Trophoblast cell (in vitro differentiated cells and primary cell): ENCODE measurements at regions not wholly inside any gene's neighbourhood (a gene's known extent, or its start where the extent isn't known, plus 50 kb on each side); places are given as distances from the start of the nearest gene placed in this dataset.
"Not testable (repeated sequence)": the region's sequence is repeated elsewhere in the genome, so short reads cannot be mapped to it uniquely, and the experiment has no call there.

Source experiments
- DNase-seq, 2 donors: peaks; one replicate each; pipeline ENCODE4 v3.0.0-alpha.2; 2016
- H2AFZ ChIP-seq: 2 replicates; pipeline ENCODE4 v1.6.1; 2013; ENCODE audit warnings: low read length, moderate library complexity, mild to moderate bottlenecking; ENCODE audit not compliant: insufficient read depth, poor library complexity
- H2AK5ac ChIP-seq: 2 replicates; pipeline ENCODE4 v1.6.1; 2013; ENCODE audit warnings: mild to moderate bottlenecking, low read length
- H2BK120ac ChIP-seq: 2 replicates; pipeline ENCODE4 v1.6.1; 2013; ENCODE audit warnings: low read length, mild to moderate bottlenecking, moderate library complexity; ENCODE audit not compliant: insufficient read depth, poor library complexity
- H2BK12ac ChIP-seq: 2 replicates; pipeline ENCODE4 v1.6.1; 2013; ENCODE audit warnings: mild to moderate bottlenecking, low read length, moderate library complexity
- H2BK5ac ChIP-seq: 2 replicates; pipeline ENCODE4 v1.6.1; 2013; ENCODE audit warnings: low read length, low read depth, moderate library complexity, mild to moderate bottlenecking; ENCODE audit not compliant: poor library complexity
- H3K14ac ChIP-seq: 2 replicates; pipeline ENCODE4 v1.6.1; 2013; ENCODE audit warnings: mild to moderate bottlenecking, low read length
- H3K18ac ChIP-seq: 2 replicates; pipeline ENCODE4 v1.6.1; 2013; ENCODE audit warnings: mild to moderate bottlenecking, low read length
- H3K23ac ChIP-seq: 2 replicates; pipeline ENCODE4 v1.6.1; 2013; ENCODE audit warnings: low read length
- H3K27ac ChIP-seq: 2 replicates; pipeline ENCODE4 v1.5.1; 2013; ENCODE audit warnings: low read depth, mild to moderate bottlenecking, inconsistent platforms, low read length, moderate library complexity
- H3K27me3 ChIP-seq: 2 replicates; pipeline ENCODE4 v1.6.1; 2013; ENCODE audit warnings: inconsistent platforms, mild to moderate bottlenecking, low read length, moderate library complexity; ENCODE audit not compliant: insufficient read depth
- H3K36me3 ChIP-seq, 2 experiments: 1 replicate in 1 of 2; 2 replicates in 1 of 2; pipeline ENCODE4 v1.6.1; 2013; ENCODE audit warnings: low read length in 2 of 2, mild to moderate bottlenecking in 2 of 2, moderate library complexity in 1 of 2; ENCODE audit not compliant: insufficient read depth in 2 of 2, control insufficient read depth in 1 of 2
- H3K4ac ChIP-seq: 2 replicates; pipeline ENCODE4 v1.6.1; 2013; ENCODE audit warnings: low read depth, mild to moderate bottlenecking, low read length, moderate library complexity
- H3K4me1 ChIP-seq, 2 experiments: 1 replicate in 1 of 2; 2 replicates in 1 of 2; pipeline ENCODE4 v1.6.1; 2013; ENCODE audit warnings: low read length in 2 of 2, mild to moderate bottlenecking in 2 of 2, moderate library complexity in 1 of 2; ENCODE audit not compliant: insufficient read depth in 2 of 2, control insufficient read depth in 1 of 2
- H3K4me2 ChIP-seq: 2 replicates; pipeline ENCODE4 v1.6.1; 2013; ENCODE audit warnings: inconsistent platforms, mild to moderate bottlenecking, low read length, moderate library complexity
- H3K4me3 ChIP-seq: 2 replicates; pipeline ENCODE4 v1.5.1; 2013; ENCODE audit warnings: mild to moderate bottlenecking, low read depth, low read length, inconsistent platforms
- H3K79me1 ChIP-seq: one replicate; pipeline ENCODE4 v1.6.1; 2013; ENCODE audit warnings: low read length
- H3K79me2 ChIP-seq: 2 replicates; pipeline ENCODE4 v1.6.1; 2013; ENCODE audit warnings: low read length, mild to moderate bottlenecking; ENCODE audit not compliant: control insufficient read depth, insufficient read depth, poor library complexity
- H3K9ac ChIP-seq: 2 replicates; pipeline ENCODE4 v1.6.1; 2013; ENCODE audit warnings: mild to moderate bottlenecking, low read length
- H3K9me3 ChIP-seq: 2 replicates; pipeline ENCODE4 v1.6.1; 2013; ENCODE audit warnings: low read depth, mild to moderate bottlenecking, control low read depth, inconsistent platforms, low read length; ENCODE audit not compliant: insufficient read depth
- H4K12ac ChIP-seq: 2 replicates; pipeline ENCODE4 v1.6.1; 2013; ENCODE audit warnings: low read depth, mild to moderate bottlenecking, low read length, moderate library complexity
- H4K8ac ChIP-seq: 2 replicates; pipeline ENCODE4 v1.6.1; 2013; ENCODE audit warnings: low read depth, mild to moderate bottlenecking, low read length, moderate library complexity
- H4K91ac ChIP-seq: one replicate; pipeline ENCODE4 v1.6.1; 2013; ENCODE audit warnings: low read depth, mild to moderate bottlenecking, low read length, moderate library complexity
- WGBS: extraction: QIAGEN DNeasy Blood & Tissue Kit; methylation state at CpG from one replicate; pipeline ENCODE4 v1.1.7; 2013; ENCODE audit warnings: missing lambda C conversion rate; ENCODE audit not compliant: insufficient read length, insufficient coverage; ENCODE audit errors: extremely low coverage; 5-methylcytosine and 5-hydroxymethylcytosine counted together

DNA sequence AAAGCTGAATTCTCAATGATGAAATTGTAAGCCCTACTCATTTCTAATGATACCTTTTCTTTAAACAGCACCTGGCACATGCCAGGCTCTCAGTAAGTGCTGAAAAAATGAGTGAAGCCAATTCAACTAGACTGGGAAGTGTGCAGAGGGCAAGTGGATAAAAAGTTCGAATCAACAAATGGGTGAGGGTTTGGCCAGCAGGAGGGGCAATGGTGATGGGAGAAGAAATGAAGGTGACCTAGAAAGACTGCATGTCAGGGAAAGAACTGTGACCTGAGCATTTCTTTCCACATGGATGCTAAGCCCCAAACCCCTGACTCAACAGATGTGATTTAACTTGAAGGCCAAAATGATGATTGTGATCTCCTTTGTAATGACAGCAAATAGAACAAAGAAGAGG, 54.6 kb downstream of the DKK1 start:
- Histone ChIP-seq H2BK12ac (no peak overlapping the region), H3K23ac (no peak overlapping the region), H2BK5ac (no peak overlapping the region), H3K36me3 (no peaks in the 10 kb centered on the region), H3K79me2 (no peaks in the 10 kb centered on the region), H3K4me1 (no peaks in the 10 kb centered on the region), H3K4me2 (no peak overlapping the region), H3K27ac (no peak overlapping the region), H3K9me3 (peaks cover 4% of the 10 kb centered on the region), H2BK120ac (no peak overlapping the region), H3K27me3 (no peaks in the 10 kb centered on the region), H4K12ac (no peak overlapping the region), H3K18ac (no peak overlapping the region), H2AK5ac (no peak overlapping the region), H4K8ac (no peak overlapping the region), H4K91ac (no peak overlapping the region), H2AFZ (no peak overlapping the region), H3K79me1 (no peaks in the 10 kb centered on the region), H3K14ac (no peak overlapping the region), H3K4ac (no peak overlapping the region), H3K4me3 (no peak overlapping the region), H3K9ac (no peak overlapping the region)
- DNase-seq: no peak
- no CpG with 5 or more reads among the region's 1 CpG for WGBS

DNA sequence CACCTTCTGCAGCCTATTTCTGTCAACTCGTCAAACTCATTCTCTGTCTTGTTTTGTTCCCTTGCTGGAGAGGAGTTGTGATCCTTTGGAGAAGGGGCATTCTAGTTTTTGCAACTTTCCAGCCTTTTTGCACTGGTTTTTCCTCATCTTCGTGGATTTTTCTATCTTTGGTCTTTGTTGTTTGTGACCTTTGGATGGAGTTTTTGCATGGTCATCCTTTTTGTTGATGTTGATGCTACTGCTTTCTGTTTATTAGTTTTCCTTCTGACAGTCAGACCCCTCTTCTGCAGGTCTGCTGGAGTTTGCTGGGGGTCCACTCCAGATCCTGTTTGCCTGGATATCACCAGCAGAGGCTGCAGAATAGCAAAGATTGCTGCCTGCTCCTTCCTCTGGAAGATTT, 60.1 kb downstream of the DKK1 start:
- H3K36me3 ChIP-seq: not testable (repeated sequence)

GRCh38 chr10:52376694-52377354, 62.7 kb downstream of the DKK1 start:
- Histone ChIP-seq H4K12ac (no peak overlapping the region), H4K91ac (no peak overlapping the region), H3K18ac (no peak overlapping the region), H3K9me3 (peaks cover 2% of the 10 kb centered on the region), H3K4ac (no peak overlapping the region), H3K27me3 (no peaks in the 10 kb centered on the region), H3K4me1 (no peaks in the 10 kb centered on the region), H3K79me2 (no peaks in the 10 kb centered on the region), H3K4me3 (no peak overlapping the region), H2AFZ (no peak overlapping the region), H3K4me2 (no peak overlapping the region), H3K36me3 (no peaks in the 10 kb centered on the region), H3K9ac (no peak overlapping the region), H3K23ac (no peak overlapping the region), H2BK12ac (no peak overlapping the region), H3K27ac (no peak overlapping the region), H4K8ac (no peak overlapping the region), H3K14ac (no peak overlapping the region), H3K79me1 (no peaks in the 10 kb centered on the region), H2BK120ac (no peak overlapping the region), H2BK5ac (no peak overlapping the region), H2AK5ac (no peak overlapping the region)
- no peak for DNase-seq
- WGBS: no CpG with 5 or more reads among the region's 2 CpGs

More for the DNA sequence above, 60.1 kb downstream of the DKK1 start:
- no CpG with 5 or more reads among the region's 2 CpGs for WGBS
- H3K9ac ChIP-seq, H3K79me2 ChIP-seq, H2AFZ ChIP-seq, H2BK120ac ChIP-seq, H4K91ac ChIP-seq, H3K14ac ChIP-seq, H4K8ac ChIP-seq, H3K4me3 ChIP-seq, H3K27ac ChIP-seq, H3K18ac ChIP-seq, H3K4me2 ChIP-seq, H2BK12ac ChIP-seq, H3K79me1 ChIP-seq, H3K4ac ChIP-seq, H3K4me1 ChIP-seq, H3K23ac ChIP-seq, H3K27me3 ChIP-seq, H2BK5ac ChIP-seq, H2AK5ac ChIP-seq, H4K12ac ChIP-seq, DNase-seq, H3K9me3 ChIP-seq: not testable (repeated sequence)

DNA sequence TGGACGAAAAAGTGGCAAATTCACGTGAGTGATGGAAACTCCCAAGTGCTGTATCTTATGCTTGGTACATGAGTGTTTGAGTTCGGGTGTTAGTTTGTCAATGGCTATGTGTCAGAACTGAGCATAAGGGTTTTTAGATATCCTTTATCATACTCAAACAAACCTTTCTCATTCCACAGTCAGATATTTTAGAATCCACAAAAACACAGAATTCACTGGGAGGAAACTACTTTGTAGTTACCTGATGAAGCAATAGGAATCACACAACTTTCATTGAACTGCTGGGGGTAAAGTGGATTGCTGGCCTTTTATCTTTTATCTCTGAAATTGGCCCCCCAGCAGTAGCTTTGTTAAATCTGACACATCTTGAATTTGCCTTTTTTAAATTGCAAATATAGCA, 64.0 kb downstream of the DKK1 start:
- Histone ChIP-seq H3K9me3 (peaks cover 2% of the 10 kb centered on the region), H3K4me3 (no peak overlapping the region), H3K27me3 (no peaks in the 10 kb centered on the region), H3K36me3 (no peaks in the 10 kb centered on the region), H3K4ac (no peak overlapping the region), H4K12ac (no peak overlapping the region), H3K9ac (no peak overlapping the region), H3K23ac (no peak overlapping the region), H3K14ac (no peak overlapping the region), H4K8ac (no peak overlapping the region), H3K27ac (no peak overlapping the region), H2BK12ac (no peak overlapping the region), H2AFZ (no peak overlapping the region), H2BK5ac (no peak overlapping the region), H3K79me1 (no peaks in the 10 kb centered on the region), H2BK120ac (no peak overlapping the region), H3K4me1 (no peaks in the 10 kb centered on the region), H2AK5ac (no peak overlapping the region), H3K79me2 (no peaks in the 10 kb centered on the region), H4K91ac (no peak overlapping the region), H3K4me2 (no peak overlapping the region), H3K18ac (no peak overlapping the region)
- peak in 1 of 2 donors; percentile 49 for DNase-seq
- WGBS: no CpG with 5 or more reads among the region's 3 CpGs
